Endodermal cell (in vitro differentiated cells): ENCODE measurements at regions not wholly inside any gene's neighbourhood (a gene's known extent, or its start where the extent isn't known, plus 50 kb on each side); places are given as distances from the start of the nearest gene placed in this dataset.

Experiments used
- DNase-seq: peaks from one replicate; pipeline ENCODE4 v3.0.0-alpha.2; 2017
- H3K27ac ChIP-seq: 2 replicates; pipeline ENCODE4 v1.5.1; 2013; ENCODE audit warnings: mild to moderate bottlenecking, low read depth, low read length, moderate library complexity
- H3K27me3 ChIP-seq: 2 replicates; pipeline ENCODE4 v1.6.1; 2013; ENCODE audit warnings: mild to moderate bottlenecking, low read length, moderate library complexity; ENCODE audit not compliant: insufficient read depth, control insufficient read depth, poor library complexity, severe bottlenecking
- H3K36me3 ChIP-seq: 2 replicates; pipeline ENCODE4 v1.7.0; 2013; ENCODE audit warnings: mild to moderate bottlenecking, low read length, moderate library complexity; ENCODE audit not compliant: control insufficient read depth, insufficient read depth
- H3K4me1 ChIP-seq: one replicate; pipeline ENCODE4 v1.7.0; 2013; ENCODE audit warnings: low read length; ENCODE audit not compliant: control insufficient read depth, insufficient read depth
- H3K4me3 ChIP-seq: 2 replicates; pipeline ENCODE4 v1.5.1; 2013; ENCODE audit warnings: mild to moderate bottlenecking, low read length, moderate library complexity
- H3K9ac ChIP-seq: 2 replicates; pipeline ENCODE4 v1.6.1; 2013; ENCODE audit warnings: mild to moderate bottlenecking, low read length, moderate library complexity; ENCODE audit not compliant: poor library complexity, severe bottlenecking; ENCODE audit errors: extremely low read depth
- H3K9me3 ChIP-seq: 2 replicates; pipeline ENCODE4 v1.6.1; 2013; ENCODE audit warnings: mild to moderate bottlenecking, low read length, moderate library complexity; ENCODE audit not compliant: control insufficient read depth
- H3K27ac Mint-ChIP-seq: 2 replicates; pipeline ENCODE4 v1.8.0; 2020; ENCODE audit warnings: mixed read lengths
- H3K27me3 Mint-ChIP-seq: 2 replicates; pipeline ENCODE4 v1.8.0; 2021; ENCODE audit warnings: mild to moderate bottlenecking, mixed read lengths; ENCODE audit not compliant: insufficient read depth
- H3K36me3 Mint-ChIP-seq: 2 replicates; pipeline ENCODE4 v1.8.0; 2020; ENCODE audit warnings: low read depth, mixed read lengths
- H3K4me1 Mint-ChIP-seq: 2 replicates; pipeline ENCODE4 v1.8.0; 2020; ENCODE audit warnings: mixed read lengths
- H3K4me3 Mint-ChIP-seq: 2 replicates; pipeline ENCODE4 v1.8.0; 2020; ENCODE audit warnings: mild to moderate bottlenecking, moderate library complexity, mixed read lengths
- H3K9me3 Mint-ChIP-seq: 2 replicates; pipeline ENCODE4 v1.8.0; 2020; ENCODE audit warnings: mild to moderate bottlenecking, mixed read lengths
- WGBS, 2 experiments: methylation state at CpG; one replicate each; pipeline versions ENCODE4 v1.1.5 to v1.1.7; 2013; ENCODE audit warnings: missing lambda C conversion rate in 2 of 2, mixed read lengths in 1 of 2; ENCODE audit not compliant: insufficient coverage in 1 of 2, insufficient read length in 1 of 2; 5-methylcytosine and 5-hydroxymethylcytosine counted together
- TF ChIP-seq, protein P1 (sequence below): fragments of 200-600 bp; sonication (generic); conservative IDR thresholded peaks from 2 replicates; pipeline ENCODE4 v1.5.0; 2021; ENCODE audit warnings: antibody characterized with exemption, mild to moderate bottlenecking

DNA sequence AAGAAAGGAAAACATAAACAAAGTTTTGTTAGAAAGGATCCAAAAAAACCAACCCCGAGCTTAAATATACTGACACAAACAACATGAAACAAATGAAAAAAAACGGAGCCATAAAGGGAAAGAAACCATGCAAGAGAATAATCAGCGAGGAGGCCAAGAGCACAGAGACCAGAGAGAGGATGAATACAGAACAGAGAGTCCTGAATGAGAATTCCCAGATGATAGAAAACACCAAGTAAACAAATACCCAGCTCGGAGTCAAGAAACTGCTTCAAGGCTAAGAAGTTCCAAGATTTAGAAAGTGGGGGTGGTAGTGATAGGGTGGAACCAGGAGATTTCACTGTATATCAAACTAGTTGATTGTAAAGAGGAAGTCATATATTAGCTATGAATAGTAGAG lies 313.3 kb downstream of the OSR1 start:
- peaks cover 18% of the 10 kb centered on the region for H3K4me1 Mint-ChIP-seq
- Histone ChIP-seq H3K4me1 (no peaks in the 10 kb centered on the region), H3K27ac (no peak overlapping the region), H3K9ac (no peak overlapping the region), H3K4me3 (no peak overlapping the region), H3K9me3 (no peaks in the 10 kb centered on the region), H3K27me3 (no peaks in the 10 kb centered on the region), H3K36me3 (no peaks in the 10 kb centered on the region)
- no peaks in the 10 kb centered on the region for H3K9me3 Mint-ChIP-seq
- H3K27me3 Mint-ChIP-seq = no peaks in the 10 kb centered on the region
- no peak overlapping the region for H3K4me3 Mint-ChIP-seq
- no peak for DNase-seq
- H3K27ac Mint-ChIP-seq = no peak overlapping the region
- 82% methylated on average over 4 of the region's 4 CpGs; no CpG with 5 or more reads in 1 of the 2 experiments for WGBS, 2 experiments
- no peaks in the 10 kb centered on the region for H3K36me3 Mint-ChIP-seq
- TF ChIP-seq, protein P1, sequence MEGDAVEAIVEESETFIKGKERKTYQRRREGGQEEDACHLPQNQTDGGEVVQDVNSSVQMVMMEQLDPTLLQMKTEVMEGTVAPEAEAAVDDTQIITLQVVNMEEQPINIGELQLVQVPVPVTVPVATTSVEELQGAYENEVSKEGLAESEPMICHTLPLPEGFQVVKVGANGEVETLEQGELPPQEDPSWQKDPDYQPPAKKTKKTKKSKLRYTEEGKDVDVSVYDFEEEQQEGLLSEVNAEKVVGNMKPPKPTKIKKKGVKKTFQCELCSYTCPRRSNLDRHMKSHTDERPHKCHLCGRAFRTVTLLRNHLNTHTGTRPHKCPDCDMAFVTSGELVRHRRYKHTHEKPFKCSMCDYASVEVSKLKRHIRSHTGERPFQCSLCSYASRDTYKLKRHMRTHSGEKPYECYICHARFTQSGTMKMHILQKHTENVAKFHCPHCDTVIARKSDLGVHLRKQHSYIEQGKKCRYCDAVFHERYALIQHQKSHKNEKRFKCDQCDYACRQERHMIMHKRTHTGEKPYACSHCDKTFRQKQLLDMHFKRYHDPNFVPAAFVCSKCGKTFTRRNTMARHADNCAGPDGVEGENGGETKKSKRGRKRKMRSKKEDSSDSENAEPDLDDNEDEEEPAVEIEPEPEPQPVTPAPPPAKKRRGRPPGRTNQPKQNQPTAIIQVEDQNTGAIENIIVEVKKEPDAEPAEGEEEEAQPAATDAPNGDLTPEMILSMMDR = no peak

DNA sequence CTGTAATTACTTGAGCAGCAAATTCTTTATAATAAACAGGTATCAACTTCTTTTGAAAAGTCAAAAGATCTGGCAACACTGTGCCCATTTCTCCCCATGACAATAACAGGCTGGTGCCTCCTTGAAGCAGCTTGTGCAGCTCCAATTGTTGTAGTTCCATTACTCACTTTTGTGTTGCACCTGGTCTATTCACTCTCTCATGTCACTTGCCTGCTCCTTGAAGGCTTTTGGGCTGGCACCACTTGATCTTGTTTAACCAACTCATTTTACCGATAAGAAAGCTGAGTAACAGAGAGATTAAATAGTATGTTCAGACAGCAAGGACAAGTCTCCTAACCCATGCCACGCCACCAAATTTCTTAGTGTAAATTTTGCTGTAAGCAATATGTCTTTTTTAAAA lies 314.5 kb downstream of the OSR1 start:
- Histone ChIP-seq H3K4me1 (no peaks in the 10 kb centered on the region), H3K36me3 (no peaks in the 10 kb centered on the region), H3K27me3 (no peaks in the 10 kb centered on the region), H3K9ac (no peak overlapping the region), H3K27ac (no peak overlapping the region), H3K9me3 (no peaks in the 10 kb centered on the region), H3K4me3 (no peak overlapping the region)
- DNase-seq = no peak
- Mint-ChIP-seq H3K27me3 (no peaks in the 10 kb centered on the region), H3K27ac (peak overlapping the region; percentile 45), H3K4me3 (no peak overlapping the region), H3K4me1 (peaks cover 11% of the 10 kb centered on the region), H3K9me3 (no peaks in the 10 kb centered on the region), H3K36me3 (no peaks in the 10 kb centered on the region)
- TF ChIP-seq, protein P1 = no peak
- WGBS, 2 experiments = 88 to 100% methylated on average over 1 of the region's 2 CpGs

DNA sequence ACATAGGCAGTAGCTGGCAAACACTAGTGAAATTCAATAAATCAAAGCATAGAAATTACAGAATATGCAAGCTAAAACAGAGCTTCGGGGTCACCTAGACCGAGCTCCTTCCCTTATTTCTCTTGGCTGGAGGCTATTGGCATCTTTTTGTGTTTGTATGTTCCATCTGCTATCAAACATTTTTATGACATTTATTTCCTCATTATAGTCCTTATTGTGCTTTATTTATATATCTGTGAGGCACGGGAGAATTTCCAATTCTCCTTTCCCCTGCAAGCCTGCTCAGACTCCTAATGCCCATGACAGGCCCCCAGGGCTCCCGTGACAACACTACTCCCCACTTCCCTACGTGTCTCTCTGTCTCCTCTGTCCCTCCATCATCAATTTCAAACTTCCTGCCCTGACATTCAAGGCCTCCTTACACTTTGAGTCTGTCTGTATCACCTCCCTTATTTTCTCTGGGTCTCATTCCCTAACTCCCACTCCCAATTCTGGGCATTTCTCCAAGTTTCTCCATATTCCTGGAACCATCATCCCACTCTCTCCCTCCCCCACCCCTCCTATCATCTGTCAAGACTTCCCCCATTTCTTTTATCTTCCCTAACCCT lies 316.9 kb downstream of the OSR1 start:
- TF ChIP-seq, protein P1 = no peak
- Histone ChIP-seq H3K27ac (no peak overlapping the region), H3K4me1 (no peaks in the 10 kb centered on the region), H3K36me3 (no peaks in the 10 kb centered on the region), H3K4me3 (no peak overlapping the region), H3K27me3 (no peaks in the 10 kb centered on the region), H3K9ac (no peak overlapping the region), H3K9me3 (no peaks in the 10 kb centered on the region)
- no peak for DNase-seq
- H3K27me3 Mint-ChIP-seq = no peaks in the 10 kb centered on the region
- no peak overlapping the region for H3K27ac Mint-ChIP-seq
- H3K4me1 Mint-ChIP-seq = peaks cover 5% of the 10 kb centered on the region
- H3K9me3 Mint-ChIP-seq = no peaks in the 10 kb centered on the region
- WGBS, 2 experiments = 94% methylated on average over 5 of the region's 5 CpGs; no CpG with 5 or more reads in 1 of the 2 experiments
- H3K36me3 Mint-ChIP-seq = no peaks in the 10 kb centered on the region
- H3K4me3 Mint-ChIP-seq = no peak overlapping the region
